Neural progenitor cell (in vitro differentiated cells): ENCODE measurements at regions not wholly inside any gene's neighbourhood (a gene's known extent, or its start where the extent isn't known, plus 50 kb on each side); places are given as distances from the start of the nearest gene placed in this dataset.

Source experiments
- DNase-seq: peaks from one replicate; pipeline ENCODE4 v3.0.0-alpha.2; 2016; ENCODE audit warnings: low spot score
- H2AFZ ChIP-seq: fragments of 200-600 bp; sonication (generic); replicated peaks from 2 replicates; pipeline ENCODE4 v1.6.1; 2016; ENCODE audit warnings: antibody characterized with exemption
- H3F3A ChIP-seq: fragments of 200-600 bp; sonication (generic); 2 replicates; pipeline ENCODE4 v1.6.1; 2016; ENCODE audit warnings: antibody characterized with exemption, low read depth
- H3K27ac ChIP-seq: fragments of 200-600 bp; sonication (generic); 2 replicates; pipeline ENCODE4 v1.5.1; 2016; ENCODE audit warnings: mild to moderate bottlenecking
- H3K27me3 ChIP-seq: fragments of 200-600 bp; sonication (generic); 2 replicates; pipeline ENCODE4 v1.6.1; 2016; ENCODE audit warnings: mild to moderate bottlenecking, moderate library complexity
- H3K36me3 ChIP-seq: fragments of 200-600 bp; sonication (generic); 2 replicates; pipeline ENCODE4 v1.5.1; 2016
- H3K4me1 ChIP-seq: fragments of 200-600 bp; sonication (generic); 2 replicates; pipeline ENCODE4 v1.6.1; 2016; ENCODE audit warnings: mixed run types
- H3K4me2 ChIP-seq: fragments of 200-600 bp; sonication (generic); 2 replicates; pipeline ENCODE4 v1.6.1; 2016
- H3K4me3 ChIP-seq: fragments of 200-600 bp; sonication (generic); 2 replicates; pipeline ENCODE4 v1.5.1; 2016
- H3K79me2 ChIP-seq: fragments of 200-600 bp; sonication (generic); 2 replicates; pipeline ENCODE4 v1.6.1; 2016; ENCODE audit warnings: low read depth
- H3K9ac ChIP-seq: fragments of 200-600 bp; sonication (generic); 2 replicates; pipeline ENCODE4 v1.6.1; 2016
- H3K9me3 ChIP-seq: fragments of 200-600 bp; sonication (generic); 2 replicates; pipeline ENCODE4 v1.5.1; 2016; ENCODE audit warnings: low read depth
- H4K20me1 ChIP-seq: fragments of 200-600 bp; sonication (generic); 2 replicates; pipeline ENCODE4 v1.6.1; 2016; ENCODE audit warnings: low read depth
- H3K27ac Mint-ChIP-seq: 3 replicates; pipeline ENCODE4 v1.8.0; 2021; ENCODE audit warnings: mixed read lengths
- H3K27me3 Mint-ChIP-seq: 2 replicates; pipeline ENCODE4 v1.8.0; 2022; ENCODE audit warnings: low read depth, mild to moderate bottlenecking, inconsistent platforms, moderate library complexity, mixed read lengths; ENCODE audit not compliant: insufficient read depth
- H3K36me3 Mint-ChIP-seq: 3 replicates; pipeline ENCODE4 v1.8.0; 2021; ENCODE audit warnings: mixed read lengths
- H3K4me1 Mint-ChIP-seq: 3 replicates; pipeline ENCODE4 v1.8.0; 2021; ENCODE audit warnings: mixed read lengths
- H3K4me3 Mint-ChIP-seq: 3 replicates; pipeline ENCODE4 v1.8.0; 2021; ENCODE audit warnings: mild to moderate bottlenecking, moderate library complexity, mixed read lengths
- H3K9me3 Mint-ChIP-seq: 3 replicates; pipeline ENCODE4 v1.8.0; 2020; ENCODE audit warnings: mixed read lengths
- EZH2 ChIP-seq: fragments of 200-600 bp; sonication (generic); IDR thresholded peaks from 2 replicates; pipeline ENCODE4 v1.6.1; 2017; ENCODE audit warnings: antibody characterized with exemption, mild to moderate bottlenecking, moderate library complexity
- EZH2phosphoT487 ChIP-seq: fragments of 200-600 bp; sonication (generic); IDR thresholded peaks from 2 replicates; pipeline ENCODE4 v1.6.1; 2017; ENCODE audit warnings: antibody characterized with exemption
- TF ChIP-seq, protein P1 (sequence below): fragments of 200-600 bp; sonication (generic); IDR thresholded peaks from 2 replicates; pipeline ENCODE4 v1.5.1; 2017; ENCODE audit warnings: antibody characterized with exemption, mild to moderate bottlenecking

- no peak for DNase-seq
- Mint-ChIP-seq H3K4me3 (no peak overlapping the region), H3K27me3 (peaks cover 3% of the 10 kb centered on the region), H3K9me3 (no peaks in the 10 kb centered on the region), H3K27ac (peak overlapping the region; percentile 27), H3K4me1 (peaks cover 53% of the 10 kb centered on the region), H3K36me3 (no peaks in the 10 kb centered on the region)
- H3K27me3 ChIP-seq: no peaks in the 10 kb centered on the region
- H3K36me3 ChIP-seq: no peaks in the 10 kb centered on the region
- no peak overlapping the region for H3K4me3 ChIP-seq
- no peaks in the 10 kb centered on the region for H3K79me2 ChIP-seq
- H3K4me2 ChIP-seq: no peak overlapping the region
- no peak overlapping the region for H2AFZ ChIP-seq
- H3K4me1 ChIP-seq: no peaks in the 10 kb centered on the region
- H3K9ac ChIP-seq: no peak overlapping the region
- TF ChIP-seq, protein P1, sequence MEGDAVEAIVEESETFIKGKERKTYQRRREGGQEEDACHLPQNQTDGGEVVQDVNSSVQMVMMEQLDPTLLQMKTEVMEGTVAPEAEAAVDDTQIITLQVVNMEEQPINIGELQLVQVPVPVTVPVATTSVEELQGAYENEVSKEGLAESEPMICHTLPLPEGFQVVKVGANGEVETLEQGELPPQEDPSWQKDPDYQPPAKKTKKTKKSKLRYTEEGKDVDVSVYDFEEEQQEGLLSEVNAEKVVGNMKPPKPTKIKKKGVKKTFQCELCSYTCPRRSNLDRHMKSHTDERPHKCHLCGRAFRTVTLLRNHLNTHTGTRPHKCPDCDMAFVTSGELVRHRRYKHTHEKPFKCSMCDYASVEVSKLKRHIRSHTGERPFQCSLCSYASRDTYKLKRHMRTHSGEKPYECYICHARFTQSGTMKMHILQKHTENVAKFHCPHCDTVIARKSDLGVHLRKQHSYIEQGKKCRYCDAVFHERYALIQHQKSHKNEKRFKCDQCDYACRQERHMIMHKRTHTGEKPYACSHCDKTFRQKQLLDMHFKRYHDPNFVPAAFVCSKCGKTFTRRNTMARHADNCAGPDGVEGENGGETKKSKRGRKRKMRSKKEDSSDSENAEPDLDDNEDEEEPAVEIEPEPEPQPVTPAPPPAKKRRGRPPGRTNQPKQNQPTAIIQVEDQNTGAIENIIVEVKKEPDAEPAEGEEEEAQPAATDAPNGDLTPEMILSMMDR: no peak
- TF ChIP-seq EZH2: no peak
- TF ChIP-seq EZH2phosphoT487: no peak
- H3F3A ChIP-seq: no peaks in the 10 kb centered on the region
- no peak overlapping the region for H3K27ac ChIP-seq
- no peaks in the 10 kb centered on the region for H4K20me1 ChIP-seq
- H3K9me3 ChIP-seq: no peaks in the 10 kb centered on the region
Measured at GRCh38 chr9:72464857-72465592, 56.4 kb upstream of the TMC1 start.

GRCh38 chr9:72462340-72462739 lies 59.1 kb upstream of the TMC1 start:
- H3K27me3 Mint-ChIP-seq: peaks cover 3% of the 10 kb centered on the region
- no peak overlapping the region for H3K4me3 Mint-ChIP-seq
- Histone ChIP-seq H3K79me2 (no peaks in the 10 kb centered on the region), H3K27me3 (no peaks in the 10 kb centered on the region), H3K4me3 (no peak overlapping the region), H4K20me1 (no peaks in the 10 kb centered on the region), H3K27ac (no peak overlapping the region), H3F3A (no peaks in the 10 kb centered on the region), H3K36me3 (no peaks in the 10 kb centered on the region), H3K9ac (no peak overlapping the region), H3K4me1 (peaks cover 20% of the 10 kb centered on the region), H3K9me3 (no peaks in the 10 kb centered on the region), H2AFZ (no peak overlapping the region), H3K4me2 (no peak overlapping the region)
- TF ChIP-seq, protein P1: no peak
- TF ChIP-seq EZH2: no peak
- no peak for TF ChIP-seq EZH2phosphoT487
- no peaks in the 10 kb centered on the region for H3K36me3 Mint-ChIP-seq
- H3K4me1 Mint-ChIP-seq: peaks cover 65% of the 10 kb centered on the region
- no peaks in the 10 kb centered on the region for H3K9me3 Mint-ChIP-seq
- no peak for DNase-seq
- no peak overlapping the region for H3K27ac Mint-ChIP-seq

GRCh38 chr9:72460342-72461312 lies 60.8 kb upstream of the TMC1 start:
- no peaks in the 10 kb centered on the region for H3K27me3 ChIP-seq
- H3K27ac ChIP-seq: no peak overlapping the region
- TF ChIP-seq EZH2phosphoT487: no peak
- no peak for TF ChIP-seq EZH2
- TF ChIP-seq, protein P1: no peak
- peaks cover 23% of the 10 kb centered on the region for H3K4me1 ChIP-seq
- Mint-ChIP-seq H3K36me3 (peaks cover 1% of the 10 kb centered on the region), H3K9me3 (peaks cover 4% of the 10 kb centered on the region), H3K27ac (peak overlapping the region; percentile 86), H3K4me3 (no peak overlapping the region), H3K4me1 (peaks cover 71% of the 10 kb centered on the region), H3K27me3 (no peaks in the 10 kb centered on the region)
- H3F3A ChIP-seq: peaks cover 9% of the 10 kb centered on the region
- H2AFZ ChIP-seq: no peak overlapping the region
- DNase-seq: no peak
- H4K20me1 ChIP-seq: no peaks in the 10 kb centered on the region
- no peaks in the 10 kb centered on the region for H3K36me3 ChIP-seq
- H3K4me2 ChIP-seq: no peak overlapping the region
- no peak overlapping the region for H3K9ac ChIP-seq
- no peaks in the 10 kb centered on the region for H3K79me2 ChIP-seq
- H3K4me3 ChIP-seq: no peak overlapping the region
- H3K9me3 ChIP-seq: no peaks in the 10 kb centered on the region
